HG03469 (cell line): ENCODE measurements at regions not wholly inside any gene's neighbourhood (a gene's known extent, or its start where the extent isn't known, plus 50 kb on each side); places are given as distances from the start of the nearest gene placed in this dataset.

Source experiments
- ATAC-seq: cut with Tn5 transposase; IDR thresholded peaks from one replicate; pipeline ENCODE4 v1.9.1; 2021; ENCODE audit warnings: mild to moderate bottlenecking, moderate library complexity, moderate number of reproducible peaks; ENCODE audit not compliant: unreplicated experiment

DNA sequence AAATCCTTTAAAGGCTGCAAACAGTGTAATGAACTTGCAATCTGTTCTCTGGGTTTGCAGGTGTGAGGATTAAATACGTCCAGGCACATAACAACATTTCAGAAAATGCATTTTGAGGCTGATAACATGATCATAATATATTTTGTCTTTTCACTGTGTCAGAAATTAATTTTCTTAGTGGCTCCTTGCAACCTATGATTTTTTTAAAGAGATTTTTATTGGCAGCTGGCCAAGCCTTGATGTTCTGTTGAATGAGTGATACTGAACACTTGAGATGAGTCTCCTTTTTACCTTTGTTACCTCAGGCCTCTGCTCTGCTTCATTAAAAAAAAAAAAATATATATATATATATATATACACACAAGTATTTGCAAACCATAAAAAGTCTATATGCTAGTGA lies 68.2 kb upstream of the TENM3 start:
- no peak for ATAC-seq

DNA sequence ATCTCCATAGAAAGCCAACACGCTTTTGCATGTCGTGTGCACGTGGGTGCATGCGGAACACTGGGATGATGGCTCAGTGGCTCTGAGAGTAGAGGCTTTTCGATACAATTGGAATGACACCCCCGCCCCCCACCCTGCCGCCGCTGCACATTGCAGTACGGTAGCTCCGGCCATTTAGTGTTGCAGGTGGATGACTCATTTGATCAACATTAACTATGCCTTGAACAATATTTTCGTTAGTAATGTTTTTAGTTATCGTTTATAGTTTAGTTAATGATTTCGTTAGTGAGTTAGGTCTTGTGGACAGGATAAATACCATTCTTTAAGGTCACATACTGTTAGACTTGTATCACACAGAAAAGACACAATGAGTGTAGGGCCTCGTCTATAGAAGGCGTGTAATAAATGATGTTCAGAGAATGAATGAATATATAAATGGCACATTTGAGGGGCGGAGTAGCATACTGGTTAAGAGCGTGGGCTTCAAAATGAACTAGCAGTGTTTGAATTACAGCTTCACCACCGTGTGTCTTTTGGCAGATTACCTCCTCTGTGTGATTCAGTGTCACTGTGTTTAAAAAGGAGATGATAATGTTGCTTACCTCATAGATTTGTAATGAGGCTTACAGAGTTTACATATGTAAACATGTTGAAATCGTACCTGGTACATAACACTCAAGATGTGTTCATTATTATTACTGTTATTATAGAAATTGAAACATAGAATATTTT lies 67.2 kb upstream of the TENM3 start:
- no peak for ATAC-seq

DNA sequence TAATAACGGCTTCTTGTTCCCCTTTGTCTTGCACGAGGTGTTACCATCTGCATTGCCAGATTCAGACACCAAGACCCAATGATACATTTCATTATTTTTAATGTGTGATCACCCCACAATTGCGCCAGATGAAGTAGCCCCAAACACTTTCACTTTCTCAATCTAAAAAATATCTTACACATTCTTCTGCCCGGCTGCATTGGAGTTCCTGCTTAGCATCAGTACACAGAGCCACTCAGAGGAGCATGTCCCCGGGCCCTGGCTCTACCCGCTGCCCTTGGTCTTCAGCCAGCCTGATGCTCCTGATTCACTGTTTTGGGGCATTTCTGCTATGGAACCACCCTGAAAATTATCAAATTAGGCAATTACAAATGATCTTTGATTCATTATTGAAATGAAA lies 66.0 kb upstream of the TENM3 start:
- ATAC-seq: no peak

DNA sequence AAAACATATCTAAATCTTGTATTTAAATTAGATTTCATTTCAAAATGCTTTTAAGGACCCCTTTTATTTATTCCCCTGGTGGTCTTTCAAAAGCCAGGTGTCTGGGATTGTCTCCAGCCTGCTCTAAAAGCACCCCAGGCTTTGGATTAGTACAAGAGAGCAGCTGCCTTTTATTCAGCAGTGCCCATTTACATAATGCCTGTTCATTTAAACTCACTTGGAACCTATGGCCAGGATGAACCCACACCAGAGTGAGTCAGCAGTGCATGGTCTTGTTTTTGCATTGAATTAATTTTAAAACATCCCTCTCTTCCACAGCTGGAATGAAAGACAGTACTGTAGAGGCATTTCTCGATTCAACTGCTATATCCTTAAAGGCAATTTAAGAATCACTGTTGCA lies 64.1 kb upstream of the TENM3 start:
- no peak for ATAC-seq

DNA sequence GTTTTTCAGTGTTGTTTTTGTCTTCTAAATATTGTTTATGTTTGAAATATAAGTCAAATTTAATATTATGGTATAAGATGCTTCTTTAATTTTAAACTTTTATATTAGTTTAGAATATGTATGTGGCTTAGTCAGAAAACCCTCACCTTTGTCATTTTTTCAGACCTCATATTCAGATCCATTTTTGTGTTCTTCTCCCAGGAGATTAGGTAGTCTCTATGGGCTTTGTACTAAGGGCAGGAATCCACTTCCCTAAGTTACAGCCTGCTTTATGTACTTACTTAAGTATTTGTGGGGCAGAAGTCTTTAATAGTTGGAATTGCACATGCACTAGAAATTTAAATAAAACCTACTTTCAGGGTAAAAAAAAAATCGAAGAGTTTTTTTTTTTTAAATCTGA lies 63.5 kb upstream of the TENM3 start:
- ATAC-seq: no peak

DNA sequence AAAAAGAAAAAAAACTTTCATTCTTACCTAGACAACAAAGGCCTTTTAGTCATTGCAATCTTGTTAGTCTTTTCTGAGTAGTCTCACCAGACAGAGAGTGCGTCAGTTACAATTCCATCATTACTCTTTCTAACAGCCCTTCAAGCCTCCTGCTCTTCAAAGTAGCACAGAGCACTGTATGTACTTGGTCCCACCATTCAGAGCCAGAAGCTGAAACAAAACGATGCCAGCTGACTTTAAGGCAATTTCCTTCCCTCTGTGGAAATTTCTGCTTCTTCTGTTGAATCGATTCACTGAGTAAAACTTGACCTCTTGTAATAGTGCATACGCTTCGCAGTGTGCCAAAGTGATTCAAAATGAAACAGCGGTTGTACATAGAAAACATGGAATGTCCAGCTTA lies 57.7 kb upstream of the TENM3 start:
- ATAC-seq: no peak

DNA sequence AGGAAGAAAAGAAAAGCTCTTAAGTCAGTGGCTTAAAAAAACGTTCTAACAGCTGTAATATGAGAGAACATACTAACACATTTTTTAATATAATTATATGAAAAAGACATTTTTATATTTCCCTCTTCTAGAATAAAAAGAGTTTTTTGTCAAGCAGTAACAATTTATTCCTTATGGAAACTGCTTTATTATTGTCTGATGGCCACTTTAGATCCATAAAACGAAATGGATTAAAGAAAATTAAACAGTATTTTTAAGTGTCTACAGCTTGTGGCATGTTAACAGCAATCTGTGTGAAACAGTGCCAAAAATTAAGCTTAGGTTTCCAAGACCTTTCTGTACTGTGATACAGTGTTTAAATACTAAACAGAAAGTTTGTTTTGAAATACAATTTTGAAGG lies 55.5 kb upstream of the TENM3 start:
- no peak for ATAC-seq

DNA sequence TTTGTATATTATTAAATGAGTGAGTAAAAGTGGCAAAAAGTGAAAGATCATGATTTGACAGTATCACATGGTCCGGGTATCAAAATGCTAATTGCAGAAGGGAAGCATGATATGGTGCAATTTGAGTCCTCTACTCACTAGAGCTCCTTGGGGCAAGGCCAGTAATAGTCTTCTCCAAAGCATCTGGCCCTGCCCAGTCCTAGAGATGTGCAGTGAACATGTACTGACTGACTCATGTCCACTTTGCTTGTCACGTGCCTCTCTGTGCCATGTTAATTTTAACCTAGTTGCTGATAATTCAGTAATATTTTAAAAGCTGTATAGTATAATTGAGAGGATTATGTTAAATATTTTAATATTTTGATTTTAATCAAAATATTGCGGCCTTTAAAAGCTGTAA lies 54.6 kb upstream of the TENM3 start:
- ATAC-seq: no peak

DNA sequence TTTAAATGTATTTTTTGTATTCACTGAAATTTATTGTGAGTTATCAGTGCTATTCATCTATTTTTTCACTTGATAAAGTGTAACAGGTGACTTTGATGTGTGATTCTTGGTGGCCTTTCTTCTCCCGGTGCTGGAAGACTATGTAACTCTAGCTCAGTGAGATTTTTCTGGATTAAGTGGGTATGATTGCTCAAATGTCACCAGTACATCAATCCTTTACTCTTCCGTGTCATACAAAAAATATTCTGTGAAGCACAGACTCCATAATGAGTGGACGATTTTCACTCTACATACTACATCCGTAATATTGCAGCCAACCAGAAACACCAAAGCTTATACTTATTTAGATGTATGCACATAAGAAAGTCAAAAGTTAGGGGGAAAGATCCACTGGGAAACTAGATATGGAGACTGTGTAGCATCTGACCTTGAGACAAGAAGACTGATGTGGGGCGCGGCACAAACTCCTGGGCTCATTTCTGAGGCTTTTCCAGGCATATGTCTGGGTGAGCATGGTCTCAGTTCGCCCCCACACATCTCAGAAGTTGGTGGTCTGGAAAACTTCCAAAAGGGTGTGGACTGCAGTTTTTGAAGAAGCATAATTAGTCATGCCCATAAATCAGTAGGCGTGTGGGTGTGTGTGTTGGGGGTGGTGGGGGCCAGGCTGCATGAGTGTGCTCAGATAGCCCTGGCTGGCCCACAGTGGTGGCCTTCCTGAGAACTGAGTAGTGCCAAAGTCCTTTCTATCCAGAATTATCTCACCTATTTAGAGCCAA lies 53.9 kb upstream of the TENM3 start:
- no peak for ATAC-seq

DNA sequence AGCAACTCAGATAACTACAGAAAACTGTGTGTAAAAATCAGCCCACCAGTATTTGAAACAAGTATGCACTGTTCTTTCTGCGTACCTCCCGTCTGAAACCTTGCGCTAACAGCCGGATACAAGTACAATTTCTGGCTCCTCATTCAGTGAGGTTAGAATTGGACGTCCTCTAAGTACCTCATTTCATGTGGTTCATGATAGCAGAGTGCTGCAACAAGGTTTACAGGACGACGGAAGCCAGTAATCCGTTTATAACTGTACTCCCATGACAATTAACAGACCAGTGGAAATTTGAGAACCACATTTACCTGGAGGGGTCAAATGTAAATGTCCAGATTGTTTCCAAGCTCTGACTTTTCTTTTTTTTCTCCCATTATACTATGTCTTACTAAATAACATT lies 52.9 kb upstream of the TENM3 start:
- no peak for ATAC-seq

DNA sequence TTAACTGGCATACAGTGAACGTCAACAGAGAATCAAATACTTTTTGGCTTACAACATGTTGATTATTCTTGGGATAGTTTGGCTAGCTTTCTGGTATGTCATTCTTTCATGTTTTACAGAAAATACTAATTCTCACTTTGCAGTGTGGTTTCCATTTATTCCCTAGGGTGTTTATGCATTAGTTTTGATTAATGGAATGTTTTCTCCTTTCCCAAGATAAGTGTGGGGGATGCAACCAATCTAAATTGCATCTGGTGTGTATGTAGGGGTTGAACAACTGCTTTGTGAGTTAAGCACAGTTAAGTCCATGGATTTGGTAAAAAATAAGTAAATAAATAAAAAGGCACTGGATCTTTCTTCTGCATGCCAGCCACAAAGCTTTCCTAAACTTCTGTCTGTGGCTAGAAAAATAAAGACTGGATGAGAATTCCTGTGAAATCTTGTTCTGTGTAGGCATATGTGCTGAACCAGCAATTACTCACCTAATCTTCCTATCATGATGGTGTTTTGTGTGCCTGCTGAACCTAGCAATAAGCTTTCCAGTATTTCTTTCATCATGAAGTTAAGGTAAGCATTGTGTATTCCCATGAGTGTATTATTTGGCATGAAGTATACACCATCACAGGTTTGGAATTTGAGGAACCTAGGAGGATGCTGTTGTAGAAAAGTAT lies 50.6 kb upstream of the TENM3 start:
- no peak for ATAC-seq

DNA sequence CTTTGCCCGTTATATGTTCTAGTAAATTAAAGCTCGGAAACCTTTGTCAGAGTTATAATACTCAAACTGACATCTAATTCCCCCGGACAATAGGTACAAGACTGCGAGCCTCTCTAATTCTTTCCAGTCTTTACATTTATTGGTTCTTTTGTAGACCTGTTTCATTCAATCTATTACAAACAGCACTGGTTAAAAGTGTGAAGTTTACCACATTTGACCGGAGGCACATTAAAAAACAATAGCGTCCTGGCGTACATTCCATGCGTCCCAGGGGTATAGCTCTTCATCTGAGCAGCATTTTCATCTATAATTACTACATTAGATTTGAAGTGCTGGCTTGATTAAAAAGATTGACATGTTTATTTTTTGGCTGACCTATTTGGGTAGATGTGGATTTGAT lies 49.9 kb upstream of the TENM3 start:
- no peak for ATAC-seq
